ENCODE measurements at regions not wholly inside any gene's neighbourhood (a gene's known extent, or its start where the extent isn't known, plus 50 kb on each side); places are given as distances from the start of the nearest gene placed in this dataset.

DNA sequence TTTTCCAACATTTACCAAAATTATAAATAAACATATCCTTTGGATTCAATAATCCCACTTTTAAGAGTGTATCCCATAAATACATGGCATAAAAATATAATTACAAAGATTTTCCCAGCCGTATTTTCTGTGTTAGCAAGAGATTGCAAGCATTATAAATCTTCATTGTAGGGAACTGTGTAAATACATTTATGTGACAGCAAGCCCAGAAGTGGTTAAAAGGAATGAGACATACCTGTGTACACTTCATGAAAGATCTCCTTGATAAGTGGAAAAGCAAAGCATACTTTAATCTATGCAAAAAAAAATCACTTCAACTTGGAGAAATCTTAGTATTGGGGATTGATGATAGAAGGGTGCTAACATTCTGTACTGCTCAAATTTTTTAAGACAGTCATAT, 173.1 kb downstream of the GASK1B start:
- no peaks in the 10 kb centered on the region for H3K36me3 ChIP-seq
- TF ChIP-seq, protein P1, sequence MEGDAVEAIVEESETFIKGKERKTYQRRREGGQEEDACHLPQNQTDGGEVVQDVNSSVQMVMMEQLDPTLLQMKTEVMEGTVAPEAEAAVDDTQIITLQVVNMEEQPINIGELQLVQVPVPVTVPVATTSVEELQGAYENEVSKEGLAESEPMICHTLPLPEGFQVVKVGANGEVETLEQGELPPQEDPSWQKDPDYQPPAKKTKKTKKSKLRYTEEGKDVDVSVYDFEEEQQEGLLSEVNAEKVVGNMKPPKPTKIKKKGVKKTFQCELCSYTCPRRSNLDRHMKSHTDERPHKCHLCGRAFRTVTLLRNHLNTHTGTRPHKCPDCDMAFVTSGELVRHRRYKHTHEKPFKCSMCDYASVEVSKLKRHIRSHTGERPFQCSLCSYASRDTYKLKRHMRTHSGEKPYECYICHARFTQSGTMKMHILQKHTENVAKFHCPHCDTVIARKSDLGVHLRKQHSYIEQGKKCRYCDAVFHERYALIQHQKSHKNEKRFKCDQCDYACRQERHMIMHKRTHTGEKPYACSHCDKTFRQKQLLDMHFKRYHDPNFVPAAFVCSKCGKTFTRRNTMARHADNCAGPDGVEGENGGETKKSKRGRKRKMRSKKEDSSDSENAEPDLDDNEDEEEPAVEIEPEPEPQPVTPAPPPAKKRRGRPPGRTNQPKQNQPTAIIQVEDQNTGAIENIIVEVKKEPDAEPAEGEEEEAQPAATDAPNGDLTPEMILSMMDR (IDR thresholded peaks at IDR 0.05): no peak
- H3K4me3 ChIP-seq: no peak overlapping the region
- ATAC-seq (ENCODE audit: insufficient number of reproducible peaks, low FRiP score, low read depth) (no peak), DNase-seq (ENCODE audit: low spot score) (no peak)
- no peaks in the 10 kb centered on the region for H3K9me3 ChIP-seq
- H3K27ac ChIP-seq: no peak overlapping the region
- H3K27me3 ChIP-seq (replicated peaks; ENCODE audit: insufficient read depth): no peaks in the 10 kb centered on the region
- peaks cover 3 to 8% of the 10 kb centered on the region in 2 donors for H3K4me1 ChIP-seq (ENCODE audit: control insufficient read depth in 1 of 2, low read depth in 2 of 2)

DNA sequence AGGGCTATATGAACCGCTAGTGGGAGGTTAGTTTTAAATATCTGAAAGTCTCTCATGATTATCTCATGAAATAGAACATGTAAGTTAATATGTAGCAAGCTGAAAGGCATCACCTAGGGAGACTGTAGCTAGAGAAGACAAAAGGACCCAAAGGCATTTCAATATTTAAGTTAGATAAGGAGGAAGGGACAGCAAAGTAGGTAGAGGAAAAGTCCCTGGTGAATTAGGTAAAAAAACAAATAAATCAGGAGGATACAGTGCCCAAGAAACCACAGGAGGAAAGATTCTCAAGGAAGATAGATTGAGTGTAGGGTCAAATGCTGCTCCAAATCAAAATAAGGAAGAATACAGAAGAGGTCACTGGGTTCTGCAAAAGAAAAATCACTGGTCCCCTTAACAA, 175.5 kb downstream of the GASK1B start:
- Histone ChIP-seq H3K4me3 (no peak overlapping the region), H3K27me3 (replicated peaks; ENCODE audit: insufficient read depth) (no peaks in the 10 kb centered on the region), H3K27ac (no peak overlapping the region), H3K4me1 (ENCODE audit: control insufficient read depth in 1 of 2, low read depth in 2 of 2) (peaks cover 8 to 12% of the 10 kb centered on the region in 2 donors), H3K9me3 (no peaks in the 10 kb centered on the region), H3K36me3 (no peaks in the 10 kb centered on the region)
- DNase-seq (ENCODE audit: low spot score) (no peak), ATAC-seq (ENCODE audit: insufficient number of reproducible peaks, low FRiP score, low read depth) (no peak)
- TF ChIP-seq, protein P1 (IDR thresholded peaks at IDR 0.05): no peak

DNA sequence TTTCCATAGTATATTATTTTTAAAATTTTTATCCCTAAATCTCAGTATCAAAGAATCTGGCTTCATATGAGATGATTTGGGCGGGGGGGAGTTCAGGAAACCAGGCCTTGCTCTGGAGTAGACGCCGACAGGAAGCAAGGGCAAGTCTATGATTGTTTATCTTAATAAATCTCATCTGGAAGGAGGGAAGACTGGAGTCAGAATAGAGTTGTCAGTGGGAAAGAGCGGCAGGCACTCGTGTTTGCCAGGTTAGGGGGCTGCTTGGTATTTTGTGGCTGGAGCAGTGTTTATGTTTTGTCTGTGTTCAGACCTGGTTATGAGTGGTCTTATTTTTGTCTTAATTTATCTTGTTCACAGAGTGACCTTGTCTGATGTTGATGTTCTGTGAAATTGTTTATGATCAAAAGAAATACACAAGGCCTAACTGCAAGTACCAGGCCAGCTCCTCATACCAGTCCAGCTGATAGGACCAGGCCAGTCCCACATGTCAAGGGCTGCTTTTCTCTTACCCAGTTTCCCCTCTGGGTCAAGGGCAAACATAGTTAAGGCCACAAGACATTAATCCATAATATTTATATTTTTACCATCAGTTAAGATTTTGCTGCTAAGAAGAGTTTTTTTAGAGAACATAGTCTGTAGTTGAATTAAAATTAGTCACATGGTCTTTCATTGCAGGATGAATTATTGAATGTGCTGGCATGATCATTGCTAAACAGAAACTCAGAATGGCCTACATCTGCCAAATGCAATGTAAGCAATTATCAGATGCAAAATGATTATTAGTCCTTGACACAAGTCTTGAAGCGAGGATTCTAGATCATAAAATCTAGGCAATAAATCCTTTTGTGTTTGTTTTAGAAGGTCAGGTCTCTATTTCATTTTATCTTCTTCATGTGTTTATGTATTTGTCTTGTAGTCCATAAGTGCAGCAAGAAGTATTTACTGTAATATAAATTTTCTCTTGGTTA, 176.5 kb downstream of the GASK1B start:
- ATAC-seq (ENCODE audit: insufficient number of reproducible peaks, low FRiP score, low read depth): no peak
- H3K4me3 ChIP-seq: no peak overlapping the region
- no peak for DNase-seq (ENCODE audit: low spot score)
- TF ChIP-seq, protein P1 (IDR thresholded peaks at IDR 0.05): no peak
- H3K27ac ChIP-seq: no peak overlapping the region
- no peaks in the 10 kb centered on the region for H3K9me3 ChIP-seq
- H3K27me3 ChIP-seq (replicated peaks; ENCODE audit: insufficient read depth): no peaks in the 10 kb centered on the region
- no peaks in the 10 kb centered on the region for H3K36me3 ChIP-seq
- peaks cover 8 to 12% of the 10 kb centered on the region in 2 donors for H3K4me1 ChIP-seq (ENCODE audit: control insufficient read depth in 1 of 2, low read depth in 2 of 2)

DNA sequence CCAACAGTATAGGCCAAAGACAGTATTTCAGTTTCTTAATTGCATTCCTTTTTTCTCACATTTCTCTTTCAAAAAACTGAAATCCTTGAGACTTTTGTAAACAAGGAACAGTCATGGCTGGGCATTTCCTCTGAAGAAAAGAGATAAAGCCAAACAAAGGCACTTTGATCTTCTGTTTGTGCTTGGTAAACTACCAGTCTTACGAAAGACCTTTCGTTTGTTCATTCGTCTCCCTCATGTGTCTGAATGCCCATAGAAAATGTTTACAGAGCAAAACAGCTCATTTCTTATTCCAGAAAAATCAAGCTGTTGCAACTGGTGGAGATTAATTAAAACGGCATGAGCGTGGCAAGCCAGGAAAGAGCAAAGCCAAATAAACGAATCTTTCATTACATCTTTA, 178.0 kb downstream of the GASK1B start:
- H3K27ac ChIP-seq: no peak overlapping the region

More for the DNA sequence above, 178.0 kb downstream of the GASK1B start:
- no peak overlapping the region for H3K4me3 ChIP-seq
- H3K36me3 ChIP-seq: no peaks in the 10 kb centered on the region
- no peak for ATAC-seq (ENCODE audit: insufficient number of reproducible peaks, low FRiP score, low read depth)
- DNase-seq (ENCODE audit: low spot score): no peak
- no peaks in the 10 kb centered on the region for H3K27me3 ChIP-seq (replicated peaks; ENCODE audit: insufficient read depth)
- TF ChIP-seq, protein P1 (IDR thresholded peaks at IDR 0.05): no peak
- H3K9me3 ChIP-seq: no peaks in the 10 kb centered on the region
- peaks cover 8 to 12% of the 10 kb centered on the region in 2 donors for H3K4me1 ChIP-seq (ENCODE audit: control insufficient read depth in 1 of 2, low read depth in 2 of 2)

Measured in thoracic aorta (tissue), 2 donors.